Bronchial epithelial cell (primary cell): ENCODE measurements at regions not wholly inside any gene's neighbourhood (a gene's known extent, or its start where the extent isn't known, plus 50 kb on each side); places are given as distances from the start of the nearest gene placed in this dataset.

ENCODE experiments used
- DNase-seq: peaks from one replicate; pipeline ENCODE4 v3.0.0-alpha.2; 2010; ENCODE audit warnings: low read depth
- FAIRE-seq: peaks from 2 replicates; lab custom pipeline; 2011; peaks lifted over from hg19 to GRCh38; lab: Jason Lieb, UNC
- H3K27me3 ChIP-seq: 2 replicates; pipeline ENCODE4 v1.5.1; 2011; ENCODE audit warnings: low read length; ENCODE audit not compliant: control insufficient read depth, insufficient read depth
- H3K36me3 ChIP-seq: 2 replicates; pipeline ENCODE4 v1.5.1; 2011; ENCODE audit warnings: low read length; ENCODE audit not compliant: control insufficient read depth, insufficient read depth
- H3K4me3 ChIP-seq: 2 replicates; pipeline ENCODE4 v1.5.1; 2011; ENCODE audit warnings: mild to moderate bottlenecking, low read depth, low read length, control low read depth
- CTCF ChIP-seq: IDR thresholded peaks from 2 replicates; pipeline ENCODE4 v1.5.1; 2011; ENCODE audit warnings: mild to moderate bottlenecking, moderate library complexity, low read length, control low read depth, inconsistent platforms; ENCODE audit not compliant: insufficient read depth, severe bottlenecking

GRCh38 chrX:46330981-46331380 is 214.2 kb downstream of the ZNF674 start:
- no peak for FAIRE-seq
- Histone ChIP-seq H3K27me3 (no peaks in the 10 kb centered on the region), H3K4me3 (no peak overlapping the region), H3K36me3 (no peaks in the 10 kb centered on the region)
- TF ChIP-seq CTCF = no peak
- peak; percentile 83 for DNase-seq

GRCh38 chrX:46330513-46330912 is 214.7 kb downstream of the ZNF674 start:
- Histone ChIP-seq H3K4me3 (no peak overlapping the region), H3K27me3 (no peaks in the 10 kb centered on the region), H3K36me3 (no peaks in the 10 kb centered on the region)
- no peak for TF ChIP-seq CTCF
- DNase-seq (no peak), FAIRE-seq (no peak)

GRCh38 chrX:46328133-46328532 is 217.1 kb downstream of the ZNF674 start:
- Histone ChIP-seq H3K4me3 (no peak overlapping the region), H3K36me3 (no peaks in the 10 kb centered on the region), H3K27me3 (no peaks in the 10 kb centered on the region)
- FAIRE-seq = no peak
- TF ChIP-seq CTCF = no peak
- DNase-seq = no peak

GRCh38 chrX:46327566-46328115 is 217.6 kb downstream of the ZNF674 start:
- Histone ChIP-seq H3K36me3 (no peaks in the 10 kb centered on the region), H3K27me3 (no peaks in the 10 kb centered on the region), H3K4me3 (peak overlapping the region; percentile 27)
- TF ChIP-seq CTCF = no peak
- DNase-seq (peak; percentile 76), FAIRE-seq (peak; percentile 28)

GRCh38 chrX:46326161-46326560 is 219.1 kb downstream of the ZNF674 start:
- no peak for FAIRE-seq

More at GRCh38 chrX:46326161-46326560, 219.1 kb downstream of the ZNF674 start:
- no peaks in the 10 kb centered on the region for H3K36me3 ChIP-seq
- no peak for TF ChIP-seq CTCF
- no peaks in the 10 kb centered on the region for H3K27me3 ChIP-seq
- peak; percentile 48 for DNase-seq
- no peak overlapping the region for H3K4me3 ChIP-seq
